NCI-H460 (cell line): ENCODE measurements at regions not wholly inside any gene's neighbourhood (a gene's known extent, or its start where the extent isn't known, plus 50 kb on each side); places are given as distances from the start of the nearest gene placed in this dataset.

ENCODE experiments used
- DNase-seq: peaks from one replicate; pipeline ENCODE4 v3.0.0-alpha.2; 2016; ENCODE audit warnings: low read depth; ENCODE audit errors: extremely low read depth

GRCh38 chr1:25083481-25084345 is 148.6 kb downstream of the SYF2 start:
- no peak for DNase-seq

- DNase-seq, result no peak
These were observed 149.3 kb downstream of the SYF2 start for GRCh38 chr1:25082995-25083394.

- DNase-seq, result no peak
These were observed 149.9 kb downstream of the SYF2 start for GRCh38 chr1:25082216-25082899.

- no peak for DNase-seq
These were observed 150.8 kb downstream of the SYF2 start for GRCh38 chr1:25081496-25081895.

GRCh38 chr1:25080294-25081209 is 150.5 kb upstream of the RUNX3 start:
- no peak for DNase-seq

- no peak for DNase-seq
These were observed 149.0 kb upstream of the RUNX3 start for GRCh38 chr1:25079048-25079447.

- DNase-seq, result no peak
These were observed 144.5 kb upstream of the RUNX3 start for GRCh38 chr1:25074351-25075227.

GRCh38 chr1:25073640-25074270 is 143.7 kb upstream of the RUNX3 start:
- no peak for DNase-seq

- DNase-seq, result no peak
These were observed 142.4 kb upstream of the RUNX3 start for GRCh38 chr1:25072461-25072860.

GRCh38 chr1:25068829-25069228 is 138.8 kb upstream of the RUNX3 start:
- no peak for DNase-seq

- DNase-seq, result no peak
These were observed 138.2 kb upstream of the RUNX3 start for GRCh38 chr1:25068316-25068715.

- DNase-seq, result no peak
These were observed 137.6 kb upstream of the RUNX3 start for GRCh38 chr1:25067518-25068251.

- DNase-seq, result no peak
These were observed 136.8 kb upstream of the RUNX3 start for GRCh38 chr1:25066731-25067517.

GRCh38 chr1:25066256-25066655 is 136.2 kb upstream of the RUNX3 start:
- DNase-seq, result no peak

GRCh38 chr1:25065795-25066238 is 135.7 kb upstream of the RUNX3 start:
- no peak for DNase-seq

GRCh38 chr1:25065321-25065721 is 135.2 kb upstream of the RUNX3 start:
- no peak for DNase-seq

- DNase-seq, result no peak
These were observed 134.6 kb upstream of the RUNX3 start for GRCh38 chr1:25064465-25065240.
